OCI-M1 (cell line): ENCODE measurements at regions not wholly inside any gene's neighbourhood (a gene's known extent, or its start where the extent isn't known, plus 50 kb on each side); places are given as distances from the start of the nearest gene placed in this dataset.
"Not testable (repeated sequence)": the region's sequence is repeated elsewhere in the genome, so short reads cannot be mapped to it uniquely, and the experiment has no call there.

Source experiments
- DNase-seq: peaks from one replicate; lab custom pipeline; 2025; lab: John Stamatoyannopoulos, UW

- no peak for DNase-seq
Measured at GRCh38 chr10:38209332-38209731, 115.2 kb downstream of the ZNF37A start.

- not testable (repeated sequence) for DNase-seq
Measured at GRCh38 chr10:38209748-38210147, 115.6 kb downstream of the ZNF37A start.

- no peak for DNase-seq
Measured at GRCh38 chr10:38212460-38212859, 118.3 kb downstream of the ZNF37A start.

- DNase-seq, result peak; percentile 25
Measured at GRCh38 chr10:38226385-38226784, 132.2 kb downstream of the ZNF37A start.

GRCh38 chr10:38228394-38228793 is 134.3 kb downstream of the ZNF37A start:
- DNase-seq, result no peak

GRCh38 chr10:38238479-38238878 is 144.3 kb downstream of the ZNF37A start:
- DNase-seq, result not testable (repeated sequence)

- DNase-seq, result not testable (repeated sequence)
Measured at GRCh38 chr10:38242061-38242649, 148.0 kb downstream of the ZNF37A start.

- not testable (repeated sequence) for DNase-seq
Measured at GRCh38 chr10:38248113-38248512, 154.0 kb downstream of the ZNF37A start.

GRCh38 chr10:38252551-38252950 is 158.4 kb downstream of the ZNF37A start:
- peak; percentile 4 for DNase-seq

GRCh38 chr10:38267555-38267954 is 173.4 kb downstream of the ZNF37A start:
- DNase-seq, result peak; percentile 38

- DNase-seq, result not testable (repeated sequence)
Measured at GRCh38 chr10:38271031-38271430, 176.9 kb downstream of the ZNF37A start.

GRCh38 chr10:38274879-38275278 is 180.7 kb downstream of the ZNF37A start:
- not testable (repeated sequence) for DNase-seq

GRCh38 chr10:38292560-38292959 is 198.4 kb downstream of the ZNF37A start:
- DNase-seq, result not testable (repeated sequence)

- not testable (repeated sequence) for DNase-seq
Measured at GRCh38 chr10:38310111-38310510, 216.0 kb downstream of the ZNF37A start.

- not testable (repeated sequence) for DNase-seq
Measured at GRCh38 chr10:38315090-38315805, 221.1 kb downstream of the ZNF37A start.

GRCh38 chr10:38321393-38321792 is 227.3 kb downstream of the ZNF37A start:
- not testable (repeated sequence) for DNase-seq

GRCh38 chr10:38330306-38330705 is 236.2 kb downstream of the ZNF37A start:
- DNase-seq, result not testable (repeated sequence)

- DNase-seq, result not testable (repeated sequence)
Measured at GRCh38 chr10:38331106-38331505, 237.0 kb downstream of the ZNF37A start.

- not testable (repeated sequence) for DNase-seq
Measured at GRCh38 chr10:38333699-38334098, 239.6 kb downstream of the ZNF37A start.

GRCh38 chr10:38350645-38351044 is 256.5 kb downstream of the ZNF37A start:
- not testable (repeated sequence) for DNase-seq

GRCh38 chr10:38354410-38354809 is 260.3 kb downstream of the ZNF37A start:
- DNase-seq, result not testable (repeated sequence)

GRCh38 chr10:38355911-38356526 is 261.9 kb downstream of the ZNF37A start:
- DNase-seq, result peak; percentile 85

GRCh38 chr10:38356527-38356926 is 262.4 kb downstream of the ZNF37A start:
- peak; percentile 22 for DNase-seq
